ENCODE measurements at regions not wholly inside any gene's neighbourhood (a gene's known extent, or its start where the extent isn't known, plus 50 kb on each side); places are given as distances from the start of the nearest gene placed in this dataset.
"Not testable (repeated sequence)": the region's sequence is repeated elsewhere in the genome, so short reads cannot be mapped to it uniquely, and the experiment has no call there.

DNA sequence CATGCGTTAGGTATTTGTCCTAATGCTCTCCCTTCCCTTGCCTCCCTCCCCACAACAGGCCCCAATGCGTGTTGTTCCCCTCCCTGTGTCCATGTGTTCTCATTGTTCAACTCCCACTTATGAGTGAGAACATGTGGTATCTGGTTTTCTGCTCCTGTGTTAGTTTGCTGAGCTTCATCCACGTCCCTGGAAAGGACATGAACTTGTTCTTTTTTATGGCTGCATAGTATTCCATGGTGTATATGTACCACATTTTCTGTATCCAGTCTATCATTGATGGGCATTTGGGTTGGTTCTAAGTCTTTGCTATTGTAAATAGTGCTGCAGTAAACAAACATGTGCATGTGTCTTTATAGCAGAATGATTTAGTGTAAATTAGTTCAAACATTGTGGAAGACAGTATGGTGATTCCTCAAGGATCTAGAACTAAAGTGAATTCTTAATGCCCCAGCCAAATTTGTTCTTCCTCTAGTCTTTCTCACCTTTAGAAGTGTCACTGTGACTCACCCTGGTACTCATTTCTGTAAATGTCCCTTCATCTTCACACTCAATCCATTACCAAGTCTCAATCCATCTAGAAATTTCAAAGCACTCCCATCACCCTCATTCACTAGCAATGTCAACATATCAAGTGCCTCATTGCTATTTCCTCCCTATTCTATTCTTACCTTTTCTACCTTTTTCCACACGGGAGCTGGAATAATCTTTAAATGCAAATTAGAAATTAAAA lies 123.9 kb downstream of the MREG start:
- TF ChIP-seq CTCF, POLR2A (IDR thresholded peaks at IDR 0.05): not testable (repeated sequence)

Data from right lobe of liver (tissue), 4 donors.